Spinal cord (tissue), 9 donors: ENCODE measurements at regions not wholly inside any gene's neighbourhood (a gene's known extent, or its start where the extent isn't known, plus 50 kb on each side); places are given as distances from the start of the nearest gene placed in this dataset.

Source experiments
- DNase-seq, 6 donors: peaks; one replicate each; pipeline versions ENCODE4 v3.0.0 to v3.0.0-alpha.2; 2013 to 2015; ENCODE audit warnings: low spot score in 6 of 6, low read depth in 4 of 6
- H3K27ac ChIP-seq: one replicate; pipeline ENCODE4 v1.5.1; 2013; ENCODE audit warnings: low read depth, low read length, control low read depth
- H3K27me3 ChIP-seq: one replicate; pipeline ENCODE4 v1.6.1; 2013; ENCODE audit warnings: low read length; ENCODE audit not compliant: control insufficient read depth, insufficient read depth
- H3K36me3 ChIP-seq: one replicate; pipeline ENCODE4 v1.6.1; 2013; ENCODE audit warnings: low read length; ENCODE audit not compliant: control insufficient read depth, insufficient read depth
- H3K4me1 ChIP-seq: one replicate; pipeline ENCODE4 v1.6.1; 2013; ENCODE audit warnings: low read length; ENCODE audit not compliant: control insufficient read depth, insufficient read depth
- H3K4me3 ChIP-seq: one replicate; pipeline ENCODE4 v1.5.1; 2013; ENCODE audit warnings: low read depth, low read length, control low read depth
- H3K9me3 ChIP-seq: one replicate; pipeline ENCODE4 v1.6.1; 2013; ENCODE audit warnings: low read length; ENCODE audit not compliant: control insufficient read depth, insufficient read depth
- WGBS: methylation state at CpG from one replicate; pipeline ENCODE4 v1.1.5; 2013; ENCODE audit warnings: missing lambda C conversion rate; ENCODE audit not compliant: insufficient coverage; 5-methylcytosine and 5-hydroxymethylcytosine counted together
- donor health status: healthy.

DNA sequence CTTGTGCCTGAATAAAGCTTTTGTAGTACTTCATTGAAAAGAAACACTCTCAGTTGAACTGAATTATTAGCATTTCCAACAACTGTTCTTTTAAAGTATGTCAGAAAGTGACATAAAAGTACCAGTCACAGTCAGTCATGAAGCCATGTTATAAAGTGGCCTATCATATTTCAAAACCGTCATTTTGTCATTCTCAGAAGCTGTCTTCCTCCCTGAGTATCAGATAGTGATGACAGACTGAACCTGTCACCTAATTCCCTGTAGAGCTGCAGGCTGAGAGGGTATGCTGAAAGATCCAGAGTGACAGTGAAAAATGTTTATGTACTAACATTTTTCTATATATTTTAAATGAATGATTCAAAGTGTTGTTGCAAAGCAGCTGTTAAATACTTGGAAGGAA, 1121.7 kb upstream of the PRMT6 start:
- no peaks in the 10 kb centered on the region for H3K27me3 ChIP-seq
- DNase-seq: no peak
- no CpG with 5 or more reads among the region's 1 CpG for WGBS
- H3K4me1 ChIP-seq: no peaks in the 10 kb centered on the region
- H3K27ac ChIP-seq: no peak overlapping the region
- H3K36me3 ChIP-seq: no peaks in the 10 kb centered on the region
- H3K9me3 ChIP-seq: no peaks in the 10 kb centered on the region
- H3K4me3 ChIP-seq: no peak overlapping the region

DNA sequence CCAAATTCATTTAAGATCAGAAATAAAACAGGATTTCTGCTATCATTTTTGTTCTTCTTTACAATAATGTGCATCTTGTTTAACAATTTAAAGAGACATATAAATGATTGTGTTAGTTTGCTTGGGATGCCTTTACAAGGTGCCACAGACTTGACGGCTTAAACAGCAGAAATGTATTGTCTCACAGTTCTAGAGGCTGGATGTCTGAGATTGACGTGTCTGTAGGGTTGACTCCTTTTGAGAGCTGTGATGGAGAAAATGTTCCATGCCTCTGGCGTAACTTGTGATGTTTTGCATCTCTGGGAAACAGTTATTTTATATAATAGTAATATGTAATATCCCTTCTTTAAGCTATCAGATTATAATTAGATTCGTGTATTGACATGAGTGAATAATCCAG, 1091.6 kb upstream of the PRMT6 start:
- no peak overlapping the region for H3K4me3 ChIP-seq
- no peak for DNase-seq
- H3K27ac ChIP-seq: no peak overlapping the region
- H3K9me3 ChIP-seq: no peaks in the 10 kb centered on the region
- no peaks in the 10 kb centered on the region for H3K36me3 ChIP-seq
- no peaks in the 10 kb centered on the region for H3K27me3 ChIP-seq
- no peaks in the 10 kb centered on the region for H3K4me1 ChIP-seq
- WGBS: 86% methylated on average over 2 of the region's 4 CpGs

GRCh38 chr1:105997516-105997915, 1059.0 kb upstream of the PRMT6 start:
- H3K27me3 ChIP-seq: no peaks in the 10 kb centered on the region
- H3K4me1 ChIP-seq: no peaks in the 10 kb centered on the region
- no peaks in the 10 kb centered on the region for H3K9me3 ChIP-seq
- DNase-seq: no peak
- H3K4me3 ChIP-seq: no peak overlapping the region
- WGBS: 83% methylated on average over 1 of the region's 6 CpGs
- H3K27ac ChIP-seq: no peak overlapping the region
- H3K36me3 ChIP-seq: no peaks in the 10 kb centered on the region

DNA sequence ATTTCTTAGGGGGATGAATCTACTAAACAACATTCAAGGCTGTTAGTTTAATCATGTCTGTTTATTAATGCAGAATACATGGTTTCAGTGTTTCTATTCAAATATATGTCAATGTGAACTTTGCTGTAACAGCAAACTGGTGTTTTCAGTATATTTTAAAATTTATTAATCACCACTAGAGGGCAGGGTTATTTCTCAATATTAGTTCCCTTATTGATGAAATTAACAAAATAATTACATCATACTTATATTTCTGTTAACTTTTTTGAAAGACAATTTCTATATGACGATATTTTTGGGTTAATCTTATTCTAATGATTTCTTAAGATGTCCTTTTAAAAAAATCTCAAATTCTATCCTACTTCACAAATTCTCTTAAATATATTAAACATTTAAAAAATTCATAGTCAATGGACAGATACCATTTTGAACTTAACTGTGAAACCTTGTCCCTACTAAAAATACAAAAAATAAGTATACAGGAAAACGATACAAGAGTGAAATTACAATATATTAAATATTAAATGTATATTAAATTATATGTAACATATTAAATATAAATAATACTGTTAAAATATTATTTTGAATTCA, 1034.1 kb upstream of the PRMT6 start:
- Histone ChIP-seq H3K4me3 (no peak overlapping the region), H3K4me1 (no peaks in the 10 kb centered on the region), H3K27ac (no peak overlapping the region), H3K36me3 (no peaks in the 10 kb centered on the region), H3K27me3 (no peaks in the 10 kb centered on the region), H3K9me3 (no peaks in the 10 kb centered on the region)
- peak in 3 of 6 donors; percentile 2 to 68 (median 13) for DNase-seq
- WGBS: no CpG with 5 or more reads among the region's 2 CpGs

- H3K27ac ChIP-seq: no peak overlapping the region
- no peaks in the 10 kb centered on the region for H3K36me3 ChIP-seq
- WGBS: no CpG with 5 or more reads among the region's 2 CpGs
- no peaks in the 10 kb centered on the region for H3K4me1 ChIP-seq
- no peaks in the 10 kb centered on the region for H3K27me3 ChIP-seq
- no peak overlapping the region for H3K4me3 ChIP-seq
- DNase-seq: no peak
- H3K9me3 ChIP-seq: no peaks in the 10 kb centered on the region
Observed at GRCh38 chr1:106027871-106028270, 1028.6 kb upstream of the PRMT6 start.

DNA sequence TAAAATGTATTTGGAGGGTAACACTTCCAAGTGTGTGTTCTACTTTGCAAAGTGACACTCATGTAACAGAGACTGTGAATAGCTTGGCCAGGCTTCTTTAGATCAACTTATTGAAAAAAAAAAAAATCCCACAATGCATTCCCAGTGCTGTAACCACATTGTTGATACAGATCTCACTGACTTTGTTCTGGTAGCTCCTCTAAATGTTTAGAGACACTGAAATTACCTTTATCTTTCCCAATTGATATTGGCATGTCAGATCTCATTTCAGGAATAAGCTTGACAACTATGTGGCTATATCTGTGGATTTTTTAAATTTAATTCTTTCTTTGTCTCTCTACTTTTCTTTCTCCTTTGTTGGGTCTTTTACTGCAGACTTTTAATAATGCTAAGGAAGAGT, 1018.9 kb upstream of the PRMT6 start:
- Histone ChIP-seq H3K4me1 (no peaks in the 10 kb centered on the region), H3K27ac (no peak overlapping the region), H3K27me3 (no peaks in the 10 kb centered on the region)

GRCh38 chr1:106038260-106038659, 1018.2 kb upstream of the PRMT6 start:
- Histone ChIP-seq H3K4me3 (no peak overlapping the region), H3K27ac (no peak overlapping the region), H3K4me1 (no peaks in the 10 kb centered on the region), H3K27me3 (no peaks in the 10 kb centered on the region), H3K36me3 (no peaks in the 10 kb centered on the region), H3K9me3 (no peaks in the 10 kb centered on the region)
- no CpG with 5 or more reads among the region's 1 CpG for WGBS
- DNase-seq: no peak

More for the DNA sequence above, 1018.9 kb upstream of the PRMT6 start:
- DNase-seq: no peak
- H3K9me3 ChIP-seq: no peaks in the 10 kb centered on the region
- no peaks in the 10 kb centered on the region for H3K36me3 ChIP-seq
- no peak overlapping the region for H3K4me3 ChIP-seq

DNA sequence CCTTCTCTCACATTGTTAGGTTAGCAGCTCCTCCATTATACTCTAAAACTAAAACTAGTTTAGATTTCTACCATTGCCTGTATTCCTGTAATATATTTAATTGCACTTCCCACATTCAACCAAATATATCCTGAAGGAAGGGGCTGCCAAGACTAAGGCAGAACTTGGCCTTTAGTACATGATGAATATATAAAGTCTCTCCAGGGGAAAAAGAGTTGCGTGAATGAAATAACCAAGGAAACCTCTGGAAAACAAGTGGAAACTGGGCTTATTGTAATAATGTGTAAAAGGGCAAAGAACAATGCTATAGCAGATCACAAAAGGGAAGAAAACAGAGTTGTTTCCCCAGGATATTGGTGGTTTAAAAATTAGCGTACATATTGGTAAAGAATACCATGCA, 1012.5 kb upstream of the PRMT6 start:
- Histone ChIP-seq H3K9me3 (no peaks in the 10 kb centered on the region), H3K27me3 (no peaks in the 10 kb centered on the region), H3K27ac (no peak overlapping the region), H3K4me3 (no peak overlapping the region), H3K36me3 (no peaks in the 10 kb centered on the region), H3K4me1 (no peaks in the 10 kb centered on the region)
- 100% methylated on average over 1 of the region's 2 CpGs for WGBS
- DNase-seq: no peak

GRCh38 chr1:106047210-106047609, 1009.3 kb upstream of the PRMT6 start:
- no CpG with 5 or more reads among the region's 3 CpGs for WGBS
- no peak for DNase-seq
- H3K4me1 ChIP-seq: no peaks in the 10 kb centered on the region
- no peaks in the 10 kb centered on the region for H3K36me3 ChIP-seq
- H3K27ac ChIP-seq: no peak overlapping the region
- H3K27me3 ChIP-seq: no peaks in the 10 kb centered on the region
- H3K4me3 ChIP-seq: no peak overlapping the region
- no peaks in the 10 kb centered on the region for H3K9me3 ChIP-seq

- no peaks in the 10 kb centered on the region for H3K36me3 ChIP-seq
- WGBS: 50% methylated on average over 1 of the region's 1 CpG
Observed at GRCh38 chr1:106049595-106049994, 1006.9 kb upstream of the PRMT6 start.

More at GRCh38 chr1:106049595-106049994, 1006.9 kb upstream of the PRMT6 start:
- no peaks in the 10 kb centered on the region for H3K4me1 ChIP-seq
- H3K4me3 ChIP-seq: no peak overlapping the region
- DNase-seq: no peak
- H3K9me3 ChIP-seq: no peaks in the 10 kb centered on the region
- H3K27me3 ChIP-seq: no peaks in the 10 kb centered on the region
- H3K27ac ChIP-seq: no peak overlapping the region
